GM21526 (cell line): ENCODE measurements at regions not wholly inside any gene's neighbourhood (a gene's known extent, or its start where the extent isn't known, plus 50 kb on each side); places are given as distances from the start of the nearest gene placed in this dataset.
"Not testable (repeated sequence)": the region's sequence is repeated elsewhere in the genome, so short reads cannot be mapped to it uniquely, and the experiment has no call there.

Source experiments
- ATAC-seq: cut with Tn5 transposase; IDR thresholded peaks from one replicate; pipeline ENCODE4 v1.9.1; 2021; ENCODE audit warnings: moderate library complexity; ENCODE audit not compliant: unreplicated experiment, low FRiP score

DNA sequence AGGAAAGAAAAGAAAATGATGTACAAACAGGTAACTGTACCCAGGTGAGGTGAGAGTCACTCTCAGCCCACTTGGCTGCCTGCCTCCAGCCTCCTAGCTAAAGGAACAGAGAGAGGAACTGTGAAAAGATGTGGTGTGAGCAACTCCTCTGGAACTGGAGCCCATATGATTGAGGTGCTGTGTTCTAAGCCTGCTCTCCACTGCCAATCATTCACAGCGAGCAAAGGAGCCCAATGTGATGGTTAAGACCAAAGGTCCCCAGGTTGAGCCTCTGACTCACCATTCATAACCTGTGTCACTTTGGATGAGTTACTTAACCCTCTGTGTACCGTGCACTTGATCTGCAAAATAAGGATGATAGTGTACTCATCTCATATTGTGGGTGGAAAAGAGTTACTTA, 868.1 kb upstream of the AUTS2 start:
- no peak for ATAC-seq

- no peak for ATAC-seq
Observed at GRCh38 chr7:68730964-68731363, 867.3 kb upstream of the AUTS2 start.

- no peak for ATAC-seq
Observed at GRCh38 chr7:68733219-68734153, 864.8 kb upstream of the AUTS2 start.

DNA sequence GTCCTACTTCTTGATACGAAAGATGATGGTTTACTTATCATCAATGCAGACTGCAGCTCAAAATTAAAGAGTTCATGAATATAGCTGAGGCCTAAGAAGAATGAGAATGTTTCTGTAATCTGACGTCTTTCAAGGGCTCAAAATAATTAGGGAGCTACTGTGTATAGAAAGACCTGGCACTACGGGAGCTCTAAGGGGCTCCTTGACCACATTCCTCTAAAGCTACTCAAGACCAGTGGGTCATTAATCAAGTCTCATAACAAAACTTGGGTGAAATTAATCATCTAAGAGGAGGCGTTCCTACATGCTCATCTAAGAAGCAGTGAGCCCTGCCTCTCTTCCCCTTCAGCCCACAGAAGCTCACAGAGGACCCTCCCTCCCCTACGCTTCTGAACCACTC, 863.8 kb upstream of the AUTS2 start:
- ATAC-seq, result no peak

DNA sequence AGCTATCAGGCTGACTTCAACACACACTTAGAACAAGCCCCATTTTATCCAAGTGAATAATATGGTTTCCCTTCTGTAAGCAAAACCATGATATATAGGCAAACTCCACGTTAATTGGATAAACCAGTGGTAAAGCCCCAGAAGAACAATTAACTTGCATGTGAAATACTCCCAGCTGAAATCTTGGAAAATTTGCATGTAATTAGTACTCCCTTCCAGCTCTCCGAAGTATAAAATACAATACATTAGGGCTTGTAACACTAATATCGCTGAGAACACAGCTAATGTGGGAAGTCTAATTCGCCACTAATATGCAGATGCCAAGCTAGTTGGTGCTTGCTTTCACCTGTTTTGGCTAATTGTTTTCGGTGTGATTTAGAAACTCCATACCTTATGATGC, 859.0 kb upstream of the AUTS2 start:
- ATAC-seq, result no peak

GRCh38 chr7:68744036-68744435, 854.2 kb upstream of the AUTS2 start:
- no peak for ATAC-seq

GRCh38 chr7:68748934-68749900, 849.1 kb upstream of the AUTS2 start:
- ATAC-seq, result no peak

DNA sequence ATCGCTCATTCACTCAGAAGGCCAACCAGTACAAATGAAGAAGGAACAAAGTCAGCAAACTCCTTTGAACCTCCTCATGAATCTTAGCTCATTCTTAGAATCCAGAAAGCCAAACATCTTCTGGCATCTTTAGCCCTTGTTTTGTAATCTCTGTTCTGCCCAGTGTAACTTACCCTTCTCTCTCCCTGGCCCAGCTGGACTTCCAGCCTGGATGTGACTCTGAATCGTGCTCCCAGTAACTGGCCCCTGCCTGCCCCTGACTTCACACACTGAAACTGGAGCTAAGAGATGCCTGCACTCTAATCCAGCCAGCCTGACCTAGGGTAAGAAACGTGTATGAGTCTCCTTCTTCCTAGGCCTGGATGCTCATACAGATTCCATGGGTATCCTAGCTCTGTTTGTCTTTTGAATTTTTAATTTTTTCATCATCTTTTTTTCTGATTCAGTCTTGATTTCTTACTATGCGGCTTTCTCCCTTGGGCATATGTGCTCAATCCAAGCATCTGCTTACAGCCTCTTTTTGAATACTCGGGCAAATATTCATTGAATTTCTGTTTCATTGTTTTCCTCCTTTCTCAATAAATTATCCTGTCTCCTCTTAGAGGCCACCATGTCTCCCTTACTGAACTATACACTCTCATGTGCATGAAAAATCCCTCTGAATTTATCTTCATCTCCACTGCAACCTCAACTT, 845.6 kb upstream of the AUTS2 start:
- ATAC-seq, result no peak

DNA sequence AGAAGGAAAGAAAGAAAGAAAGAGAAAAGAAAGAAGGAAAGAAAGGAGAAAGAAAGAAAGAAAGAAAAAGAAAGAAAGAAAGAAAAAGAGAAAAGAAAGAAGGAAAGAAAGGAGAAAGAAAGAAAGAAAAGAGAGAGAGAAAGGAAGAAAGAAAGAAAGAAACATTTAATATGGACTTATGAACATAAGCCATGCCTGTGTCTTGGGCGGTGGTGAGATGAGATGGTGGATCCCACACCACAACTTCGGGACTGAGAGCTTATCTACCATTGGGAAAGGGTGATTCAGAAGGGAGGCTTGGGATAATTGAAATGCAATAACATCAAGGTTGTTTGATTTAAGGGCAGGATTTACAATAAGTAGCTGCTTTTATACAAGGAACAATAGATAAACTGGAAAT, 843.9 kb upstream of the AUTS2 start:
- ATAC-seq, result no peak

DNA sequence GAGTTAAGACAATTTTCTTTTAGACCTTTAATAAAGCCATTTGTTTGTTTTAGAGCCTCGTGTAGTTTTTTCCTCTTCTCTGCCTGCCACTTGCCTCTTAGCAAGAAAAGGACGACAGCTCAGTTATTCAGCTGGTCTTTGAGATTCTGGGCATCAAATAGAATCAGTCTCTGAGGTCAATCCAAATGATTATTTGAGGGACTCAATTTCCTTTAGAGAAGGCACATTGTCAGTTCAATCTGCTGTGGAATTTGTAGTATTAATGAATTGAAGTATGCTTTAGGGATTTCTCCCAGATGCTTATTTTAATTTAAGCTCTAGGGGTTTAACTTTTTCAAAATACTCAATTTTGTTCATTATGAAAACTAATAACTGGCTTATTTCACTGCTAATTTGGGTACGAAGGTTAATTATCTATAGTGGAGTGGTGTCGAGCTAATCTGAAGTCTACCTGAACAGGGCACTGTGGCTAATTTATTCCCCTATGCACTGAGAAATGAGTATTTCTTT, 841.2 kb upstream of the AUTS2 start:
- ATAC-seq, result no peak

GRCh38 chr7:68760556-68760955, 837.7 kb upstream of the AUTS2 start:
- ATAC-seq, result no peak

DNA sequence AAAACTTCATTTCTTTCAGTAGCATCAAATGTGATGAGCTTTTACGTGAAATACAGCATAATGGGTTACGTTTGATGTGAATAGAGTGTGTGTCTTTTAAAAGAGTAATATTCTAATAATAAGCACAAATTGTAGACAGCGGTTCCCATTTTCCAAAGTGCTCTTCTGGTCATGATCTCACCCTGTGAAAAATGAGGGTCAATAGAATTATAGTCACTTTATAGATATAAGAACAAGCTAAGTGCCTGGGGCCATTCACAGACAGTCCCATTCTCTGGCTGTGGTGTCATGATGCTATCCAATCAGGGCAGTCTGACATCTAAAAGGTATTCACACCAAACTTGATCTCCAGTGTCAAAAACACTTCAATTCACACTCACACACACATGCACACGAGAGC, 830.8 kb upstream of the AUTS2 start:
- no peak for ATAC-seq

- ATAC-seq, result no peak
Observed at GRCh38 chr7:68770649-68771048, 827.6 kb upstream of the AUTS2 start.

DNA sequence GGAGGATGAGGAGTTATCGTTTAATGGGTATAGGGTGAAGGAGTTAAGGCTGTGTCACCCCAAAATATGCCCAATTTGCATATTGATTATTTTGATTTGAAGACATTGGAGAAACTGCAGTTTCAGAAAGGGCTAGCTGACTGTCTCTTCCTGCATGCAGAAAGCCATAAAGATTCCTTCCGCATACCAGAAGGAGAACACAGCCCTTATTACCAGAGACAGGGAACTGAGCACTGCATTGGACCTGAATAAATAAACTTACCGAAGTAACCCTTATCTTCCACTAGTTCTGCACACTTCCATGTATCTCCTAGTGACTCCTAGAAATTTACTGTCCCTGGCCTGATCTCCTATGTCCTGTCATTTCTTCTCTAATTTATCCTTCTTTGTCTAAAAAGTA, 821.9 kb upstream of the AUTS2 start:
- no peak for ATAC-seq

- ATAC-seq, result no peak
Observed at GRCh38 chr7:68783684-68784083, 814.6 kb upstream of the AUTS2 start.

- no peak for ATAC-seq
Observed at GRCh38 chr7:68785036-68785435, 813.2 kb upstream of the AUTS2 start.

- no peak for ATAC-seq
Observed at GRCh38 chr7:68787566-68787965, 810.7 kb upstream of the AUTS2 start.

GRCh38 chr7:68788529-68788928, 809.7 kb upstream of the AUTS2 start:
- ATAC-seq, result not testable (repeated sequence)

DNA sequence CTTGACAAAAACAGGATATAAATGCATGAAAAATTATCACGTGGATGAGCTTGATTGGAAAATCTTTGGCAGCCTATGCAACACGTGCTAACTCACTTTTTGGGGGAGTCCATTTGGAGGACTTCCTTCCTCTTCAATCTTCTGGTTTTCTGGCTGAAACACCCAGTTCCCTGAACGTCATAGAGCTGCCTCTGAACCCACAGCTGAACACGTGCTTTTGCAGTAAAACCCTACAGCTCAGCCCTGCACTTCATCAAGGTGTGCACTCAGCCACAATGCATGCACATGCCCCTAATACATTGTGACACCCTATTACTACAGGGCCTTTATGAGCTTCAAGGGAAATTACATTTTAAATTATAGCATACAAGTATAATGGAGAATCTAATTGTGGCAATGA, 808.7 kb upstream of the AUTS2 start:
- no peak for ATAC-seq

GRCh38 chr7:68792351-68792750, 805.9 kb upstream of the AUTS2 start:
- no peak for ATAC-seq

DNA sequence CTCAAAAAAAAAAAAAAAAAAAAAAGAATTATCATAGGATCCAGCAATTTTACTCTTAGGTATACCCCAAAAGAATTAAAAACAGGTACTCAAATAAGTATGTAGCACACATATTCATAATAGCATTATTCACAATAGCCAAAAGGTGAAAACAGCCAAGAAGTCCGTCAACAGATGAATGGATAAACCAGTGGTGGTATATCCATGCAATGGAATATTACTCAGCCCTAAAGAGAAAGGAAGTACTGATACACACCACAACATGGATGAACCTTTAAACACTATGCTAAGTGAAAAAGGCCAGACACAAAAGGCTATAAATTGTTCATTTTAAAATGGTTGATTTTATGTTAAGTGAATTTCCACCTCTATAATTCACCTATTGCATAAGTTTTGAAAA, 804.8 kb upstream of the AUTS2 start:
- ATAC-seq, result no peak
